ENCODE measurements at regions not wholly inside any gene's neighbourhood (a gene's known extent, or its start where the extent isn't known, plus 50 kb on each side); places are given as distances from the start of the nearest gene placed in this dataset.

DNA sequence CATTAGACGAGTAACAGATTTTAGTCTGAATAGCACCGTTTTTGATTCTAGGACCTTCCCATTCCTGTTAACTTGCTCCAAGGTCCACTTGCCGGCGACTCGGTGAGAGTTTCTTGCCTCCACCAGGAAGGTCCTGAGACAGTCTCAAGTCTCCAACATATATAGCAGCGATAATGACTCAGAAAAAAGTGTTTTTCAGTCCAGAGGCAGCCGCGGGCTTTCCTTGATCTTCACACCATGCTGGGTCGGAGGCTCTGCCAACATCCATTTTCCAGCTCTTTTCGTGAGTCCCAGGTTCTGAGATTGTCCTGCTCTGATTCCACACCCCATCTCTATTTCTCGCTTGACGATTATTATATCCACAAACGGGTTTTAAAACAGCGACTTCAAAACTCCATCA lies 170.5 kb downstream of the GPX5 start:
- TF ChIP-seq, protein P1, sequence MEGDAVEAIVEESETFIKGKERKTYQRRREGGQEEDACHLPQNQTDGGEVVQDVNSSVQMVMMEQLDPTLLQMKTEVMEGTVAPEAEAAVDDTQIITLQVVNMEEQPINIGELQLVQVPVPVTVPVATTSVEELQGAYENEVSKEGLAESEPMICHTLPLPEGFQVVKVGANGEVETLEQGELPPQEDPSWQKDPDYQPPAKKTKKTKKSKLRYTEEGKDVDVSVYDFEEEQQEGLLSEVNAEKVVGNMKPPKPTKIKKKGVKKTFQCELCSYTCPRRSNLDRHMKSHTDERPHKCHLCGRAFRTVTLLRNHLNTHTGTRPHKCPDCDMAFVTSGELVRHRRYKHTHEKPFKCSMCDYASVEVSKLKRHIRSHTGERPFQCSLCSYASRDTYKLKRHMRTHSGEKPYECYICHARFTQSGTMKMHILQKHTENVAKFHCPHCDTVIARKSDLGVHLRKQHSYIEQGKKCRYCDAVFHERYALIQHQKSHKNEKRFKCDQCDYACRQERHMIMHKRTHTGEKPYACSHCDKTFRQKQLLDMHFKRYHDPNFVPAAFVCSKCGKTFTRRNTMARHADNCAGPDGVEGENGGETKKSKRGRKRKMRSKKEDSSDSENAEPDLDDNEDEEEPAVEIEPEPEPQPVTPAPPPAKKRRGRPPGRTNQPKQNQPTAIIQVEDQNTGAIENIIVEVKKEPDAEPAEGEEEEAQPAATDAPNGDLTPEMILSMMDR (IDR thresholded peaks at IDR 0.05; ENCODE audit: insufficient read depth, low read length, poor library complexity, severe bottlenecking), result no peak
- TF ChIP-seq EZH2phosphoT487 (conservative IDR thresholded peaks at IDR 0.05; ENCODE audit: low read length), result no peak
